ENCODE measurements at regions not wholly inside any gene's neighbourhood (a gene's known extent, or its start where the extent isn't known, plus 50 kb on each side); places are given as distances from the start of the nearest gene placed in this dataset.

GRCh38 chr11:15300341-15300740 is 185.6 kb downstream of the INSC start:
- Mint-ChIP-seq H3K36me3 (ENCODE audit: low read depth, unreplicated experiment) (no peaks in the 10 kb centered on the region), H3K27me3 (ENCODE audit: unreplicated experiment) (no peaks in the 10 kb centered on the region), H3K27ac (ENCODE audit: unreplicated experiment) (no peak overlapping the region), H3K4me3 (ENCODE audit: unreplicated experiment) (no peak overlapping the region), H3K9me3 (ENCODE audit: unreplicated experiment) (no peaks in the 10 kb centered on the region), H3K4me1 (ENCODE audit: unreplicated experiment) (no peaks in the 10 kb centered on the region)
- no peak for DNase-seq (ENCODE audit: low spot score)
- TF ChIP-seq, protein P1, sequence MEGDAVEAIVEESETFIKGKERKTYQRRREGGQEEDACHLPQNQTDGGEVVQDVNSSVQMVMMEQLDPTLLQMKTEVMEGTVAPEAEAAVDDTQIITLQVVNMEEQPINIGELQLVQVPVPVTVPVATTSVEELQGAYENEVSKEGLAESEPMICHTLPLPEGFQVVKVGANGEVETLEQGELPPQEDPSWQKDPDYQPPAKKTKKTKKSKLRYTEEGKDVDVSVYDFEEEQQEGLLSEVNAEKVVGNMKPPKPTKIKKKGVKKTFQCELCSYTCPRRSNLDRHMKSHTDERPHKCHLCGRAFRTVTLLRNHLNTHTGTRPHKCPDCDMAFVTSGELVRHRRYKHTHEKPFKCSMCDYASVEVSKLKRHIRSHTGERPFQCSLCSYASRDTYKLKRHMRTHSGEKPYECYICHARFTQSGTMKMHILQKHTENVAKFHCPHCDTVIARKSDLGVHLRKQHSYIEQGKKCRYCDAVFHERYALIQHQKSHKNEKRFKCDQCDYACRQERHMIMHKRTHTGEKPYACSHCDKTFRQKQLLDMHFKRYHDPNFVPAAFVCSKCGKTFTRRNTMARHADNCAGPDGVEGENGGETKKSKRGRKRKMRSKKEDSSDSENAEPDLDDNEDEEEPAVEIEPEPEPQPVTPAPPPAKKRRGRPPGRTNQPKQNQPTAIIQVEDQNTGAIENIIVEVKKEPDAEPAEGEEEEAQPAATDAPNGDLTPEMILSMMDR (IDR thresholded peaks at IDR 0.05; ENCODE audit: unreplicated experiment), result no peak

DNA sequence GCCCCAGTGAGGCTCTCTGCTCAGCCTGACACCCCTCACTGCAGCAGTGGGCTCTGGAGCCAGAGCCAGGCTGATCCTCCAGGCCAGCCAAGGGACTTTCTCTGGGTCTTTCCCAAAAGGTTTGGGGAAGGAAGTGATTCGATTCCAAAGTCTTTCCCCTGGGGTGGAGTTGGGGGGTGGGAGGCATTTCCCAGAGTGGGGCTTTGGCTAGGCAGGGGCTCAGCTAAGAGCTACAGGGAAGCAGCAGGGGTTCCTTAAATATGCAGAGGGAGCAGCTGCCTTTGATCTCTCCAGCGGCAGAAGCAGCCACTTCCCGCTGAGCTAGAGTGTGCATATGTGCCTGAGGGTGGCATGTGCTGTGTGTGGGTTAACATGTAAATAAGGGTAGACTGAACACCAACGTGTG is 192.9 kb downstream of the INSC start:
- Mint-ChIP-seq H3K4me3 (ENCODE audit: unreplicated experiment) (no peak overlapping the region), H3K27ac (ENCODE audit: unreplicated experiment) (no peak overlapping the region), H3K36me3 (ENCODE audit: low read depth, unreplicated experiment) (no peaks in the 10 kb centered on the region), H3K4me1 (ENCODE audit: unreplicated experiment) (no peaks in the 10 kb centered on the region), H3K9me3 (ENCODE audit: unreplicated experiment) (no peaks in the 10 kb centered on the region), H3K27me3 (ENCODE audit: unreplicated experiment) (no peaks in the 10 kb centered on the region)
- no peak for DNase-seq (ENCODE audit: low spot score)
- TF ChIP-seq, protein P1 (IDR thresholded peaks at IDR 0.05; ENCODE audit: unreplicated experiment), result no peak

- H3K27ac Mint-ChIP-seq (ENCODE audit: unreplicated experiment), result no peak overlapping the region
- no peaks in the 10 kb centered on the region for H3K4me1 Mint-ChIP-seq (ENCODE audit: unreplicated experiment)
- no peaks in the 10 kb centered on the region for H3K36me3 Mint-ChIP-seq (ENCODE audit: low read depth, unreplicated experiment)
- TF ChIP-seq, protein P1 (IDR thresholded peaks at IDR 0.05; ENCODE audit: unreplicated experiment), result no peak
- H3K9me3 Mint-ChIP-seq (ENCODE audit: unreplicated experiment), result no peaks in the 10 kb centered on the region
- DNase-seq (ENCODE audit: low spot score), result no peak
- no peaks in the 10 kb centered on the region for H3K27me3 Mint-ChIP-seq (ENCODE audit: unreplicated experiment)
- H3K4me3 Mint-ChIP-seq (ENCODE audit: unreplicated experiment), result no peak overlapping the region
These were observed 194.1 kb downstream of the INSC start for GRCh38 chr11:15308840-15309239.

GRCh38 chr11:15309296-15309695 is 194.6 kb downstream of the INSC start:
- TF ChIP-seq, protein P1 (IDR thresholded peaks at IDR 0.05; ENCODE audit: unreplicated experiment), result no peak
- Mint-ChIP-seq H3K4me3 (ENCODE audit: unreplicated experiment) (no peak overlapping the region), H3K27me3 (ENCODE audit: unreplicated experiment) (no peaks in the 10 kb centered on the region), H3K9me3 (ENCODE audit: unreplicated experiment) (no peaks in the 10 kb centered on the region), H3K4me1 (ENCODE audit: unreplicated experiment) (no peaks in the 10 kb centered on the region), H3K36me3 (ENCODE audit: low read depth, unreplicated experiment) (no peaks in the 10 kb centered on the region), H3K27ac (ENCODE audit: unreplicated experiment) (no peak overlapping the region)
- no peak for DNase-seq (ENCODE audit: low spot score)

GRCh38 chr11:15313862-15314261 is 199.1 kb downstream of the INSC start:
- DNase-seq (ENCODE audit: low spot score), result no peak
- TF ChIP-seq, protein P1 (IDR thresholded peaks at IDR 0.05; ENCODE audit: unreplicated experiment), result no peak
- Mint-ChIP-seq H3K27me3 (ENCODE audit: unreplicated experiment) (no peaks in the 10 kb centered on the region), H3K9me3 (ENCODE audit: unreplicated experiment) (no peaks in the 10 kb centered on the region), H3K27ac (ENCODE audit: unreplicated experiment) (no peak overlapping the region), H3K4me1 (ENCODE audit: unreplicated experiment) (no peaks in the 10 kb centered on the region), H3K4me3 (ENCODE audit: unreplicated experiment) (no peak overlapping the region), H3K36me3 (ENCODE audit: low read depth, unreplicated experiment) (no peaks in the 10 kb centered on the region)
